GM19025 (cell line): ENCODE measurements at regions not wholly inside any gene's neighbourhood (a gene's known extent, or its start where the extent isn't known, plus 50 kb on each side); places are given as distances from the start of the nearest gene placed in this dataset.
A peak's percentile ranks its signal among the peaks of the same experiment; 100 is the strongest.

ENCODE experiments used
- ATAC-seq: cut with Tn5 transposase; IDR thresholded peaks from one replicate; pipeline ENCODE4 v1.9.1; 2021; ENCODE audit warnings: mild to moderate bottlenecking, low read depth, moderate library complexity; ENCODE audit not compliant: unreplicated experiment

- ATAC-seq, result no peak
Observed at GRCh38 chr2:191512874-191513273, 165.1 kb upstream of the NABP1 start.

GRCh38 chr2:191514613-191515012 is 163.3 kb upstream of the NABP1 start:
- ATAC-seq, result no peak

- no peak for ATAC-seq
Observed at GRCh38 chr2:191515551-191515950, 162.4 kb upstream of the NABP1 start.

GRCh38 chr2:191516260-191516659 is 161.7 kb upstream of the NABP1 start:
- ATAC-seq, result no peak

- ATAC-seq, result no peak
Observed at GRCh38 chr2:191521608-191522208, 156.2 kb upstream of the NABP1 start.

- ATAC-seq, result no peak
Observed at GRCh38 chr2:191522478-191523120, 155.3 kb upstream of the NABP1 start.

GRCh38 chr2:191526091-191526490 is 151.8 kb upstream of the NABP1 start:
- ATAC-seq, result no peak

- ATAC-seq, result no peak
Observed at GRCh38 chr2:191526536-191526935, 151.4 kb upstream of the NABP1 start.

GRCh38 chr2:191526953-191527556 is 150.9 kb upstream of the NABP1 start:
- ATAC-seq, result no peak

GRCh38 chr2:191530618-191531017 is 147.3 kb upstream of the NABP1 start:
- no peak for ATAC-seq

GRCh38 chr2:191533693-191534180 is 144.2 kb upstream of the NABP1 start:
- ATAC-seq, result no peak

GRCh38 chr2:191537921-191538320 is 140.0 kb upstream of the NABP1 start:
- ATAC-seq, result no peak

GRCh38 chr2:191538334-191538903 is 139.5 kb upstream of the NABP1 start:
- no peak for ATAC-seq

GRCh38 chr2:191539068-191539467 is 138.9 kb upstream of the NABP1 start:
- ATAC-seq, result no peak

- ATAC-seq, result no peak
Observed at GRCh38 chr2:191540681-191541080, 137.3 kb upstream of the NABP1 start.

- no peak for ATAC-seq
Observed at GRCh38 chr2:191543708-191544107, 134.2 kb upstream of the NABP1 start.

GRCh38 chr2:191544461-191545062 is 133.4 kb upstream of the NABP1 start:
- ATAC-seq, result no peak

GRCh38 chr2:191545361-191545760 is 132.6 kb upstream of the NABP1 start:
- no peak for ATAC-seq

GRCh38 chr2:191552066-191552465 is 125.9 kb upstream of the NABP1 start:
- no peak for ATAC-seq

GRCh38 chr2:191554240-191554639 is 123.7 kb upstream of the NABP1 start:
- no peak for ATAC-seq

- ATAC-seq, result peak; percentile 84
Observed at GRCh38 chr2:191555092-191555742, 122.7 kb upstream of the NABP1 start.
